OCI-LY3 (cell line): ENCODE measurements at regions not wholly inside any gene's neighbourhood (a gene's known extent, or its start where the extent isn't known, plus 50 kb on each side); places are given as distances from the start of the nearest gene placed in this dataset.

ENCODE experiments used
- H2AFZ ChIP-seq: fragments of 200-600, 300-600 bp; shearing (Covaris generic); 2 replicates; pipeline ENCODE4 v1.6.0; 2014; ENCODE audit warnings: antibody characterized with exemption, low read depth, low read length
- H3K27ac ChIP-seq: fragments of 200-600, 300-600 bp; sonication (generic); 2 replicates; pipeline ENCODE4 v1.5.1; 2014; ENCODE audit warnings: mild to moderate bottlenecking, low read length, moderate library complexity, mixed read lengths
- H3K27me3 ChIP-seq: fragments of 200-600, 300-600 bp; sonication (generic); 2 replicates; pipeline ENCODE4 v1.6.1; 2014; ENCODE audit warnings: low read depth, low read length, mixed read lengths
- H3K36me3 ChIP-seq: fragments of 200-600, 300-600 bp; sonication (generic); replicated peaks from 2 replicates; pipeline ENCODE3; 2014; ENCODE audit warnings: low read depth, low read length, mixed read lengths
- H3K4me1 ChIP-seq: fragments of 300-600, 200-600 bp; sonication (generic); 2 replicates; pipeline ENCODE4 v1.6.1; 2014; ENCODE audit warnings: low read length, mixed read lengths
- H3K4me2 ChIP-seq: fragments of 200-600, 300-600 bp; sonication (generic); 2 replicates; pipeline ENCODE4 v1.6.1; 2014; ENCODE audit warnings: low read length, mixed read lengths
- H3K4me3 ChIP-seq: fragments of 300-600, 200-600 bp; sonication (generic); 2 replicates; pipeline ENCODE4 v1.5.1; 2014; ENCODE audit warnings: antibody characterized with exemption, mild to moderate bottlenecking, low read length, moderate library complexity
- H3K79me2 ChIP-seq: fragments of 300-600, 200-600 bp; shearing (Covaris generic); 2 replicates; pipeline ENCODE4 v1.6.1; 2014; ENCODE audit warnings: mild to moderate bottlenecking, low read length, mixed read lengths
- H3K9ac ChIP-seq: fragments of 300-600, 200-600 bp; shearing (Covaris generic); 2 replicates; pipeline ENCODE4 v1.6.0; 2014; ENCODE audit warnings: mild to moderate bottlenecking, low read length, moderate library complexity
- H3K9me3 ChIP-seq: fragments of 200-600, 300-600 bp; shearing (Covaris generic); 2 replicates; pipeline ENCODE4 v1.6.1; 2014; ENCODE audit warnings: low read length, mixed read lengths; ENCODE audit not compliant: insufficient read depth
- H4K20me1 ChIP-seq: fragments of 200-600, 300-600 bp; sonication (generic); 2 replicates; pipeline ENCODE4 v1.6.1; 2016; ENCODE audit warnings: low read length, mixed read lengths; ENCODE audit not compliant: insufficient read depth
- CTCF ChIP-seq: fragments of 200-600, 300-600 bp; sonication (generic); IDR thresholded peaks from 2 replicates; pipeline ENCODE4 v1.5.1; 2014; ENCODE audit warnings: antibody characterized with exemption, low read length, low read depth
- EZH2phosphoT487 ChIP-seq: fragments of 200-600 bp; shearing (Covaris generic); IDR thresholded peaks from 2 replicates; pipeline ENCODE4 v1.6.1; 2018; ENCODE audit warnings: antibody characterized with exemption, mixed run types, low read depth

- no peaks in the 10 kb centered on the region for H3K36me3 ChIP-seq
- H2AFZ ChIP-seq, result no peak overlapping the region
- no peak overlapping the region for H3K4me2 ChIP-seq
- no peak overlapping the region for H3K27ac ChIP-seq
- no peak overlapping the region for H3K4me3 ChIP-seq
- no peaks in the 10 kb centered on the region for H4K20me1 ChIP-seq
- no peaks in the 10 kb centered on the region for H3K79me2 ChIP-seq
- no peak overlapping the region for H3K9ac ChIP-seq
- H3K4me1 ChIP-seq, result no peaks in the 10 kb centered on the region
- H3K27me3 ChIP-seq, result no peaks in the 10 kb centered on the region
- H3K9me3 ChIP-seq, result no peaks in the 10 kb centered on the region
- TF ChIP-seq CTCF, result no peak
- no peak for TF ChIP-seq EZH2phosphoT487
Observed at GRCh38 chr14:104303705-104304425, 165.5 kb downstream of the KIF26A start.

DNA sequence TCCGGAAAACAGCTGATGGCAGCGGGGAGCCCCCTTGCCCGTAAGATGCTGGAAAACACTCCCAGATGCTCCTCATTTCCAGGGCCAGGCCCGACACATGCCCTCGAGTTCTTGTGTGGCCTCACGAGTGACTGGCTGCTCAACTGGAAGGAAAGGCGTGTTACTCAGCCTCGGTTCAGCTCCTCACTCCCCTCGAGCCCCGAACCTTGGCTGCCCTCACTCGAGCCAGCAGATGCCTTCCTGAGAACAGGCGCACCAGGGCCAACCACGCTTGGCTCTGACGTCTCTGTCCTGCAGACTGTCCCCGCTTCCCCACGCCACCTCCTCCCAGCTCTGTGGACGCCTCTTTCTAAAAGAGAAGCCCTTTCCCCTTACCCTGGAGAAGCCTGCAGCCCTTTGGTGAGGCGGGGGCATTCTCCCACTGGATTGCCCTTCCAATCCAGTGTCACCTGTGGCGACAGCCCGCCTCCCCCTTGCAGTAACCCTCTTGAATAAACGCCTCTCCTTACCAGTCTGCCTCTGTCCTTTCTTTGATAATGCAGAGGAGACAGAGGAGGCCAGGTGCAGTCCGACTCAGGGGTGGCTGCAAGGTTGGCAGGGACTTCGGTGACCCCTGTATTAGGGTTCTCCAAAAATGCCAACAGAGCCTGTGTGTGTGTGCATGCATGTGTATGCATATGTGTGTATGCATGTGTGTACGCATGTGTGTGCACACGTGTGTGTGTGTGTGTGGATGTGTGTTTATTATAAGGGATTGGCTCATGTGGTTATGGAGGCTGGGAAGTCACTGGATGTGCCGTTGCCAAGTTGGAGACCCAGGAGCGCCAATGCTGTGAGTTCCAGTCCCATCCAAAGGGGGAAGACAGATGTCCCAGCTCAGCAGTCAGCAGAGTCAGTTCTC lies 166.3 kb downstream of the KIF26A start:
- no peaks in the 10 kb centered on the region for H3K36me3 ChIP-seq
- H3K27me3 ChIP-seq, result no peaks in the 10 kb centered on the region
- H3K27ac ChIP-seq, result no peak overlapping the region
- H3K9ac ChIP-seq, result no peak overlapping the region
- no peaks in the 10 kb centered on the region for H3K4me1 ChIP-seq
- no peak overlapping the region for H2AFZ ChIP-seq
- no peaks in the 10 kb centered on the region for H4K20me1 ChIP-seq
- no peak overlapping the region for H3K4me3 ChIP-seq
- TF ChIP-seq EZH2phosphoT487, result no peak
- TF ChIP-seq CTCF, result no peak
- no peaks in the 10 kb centered on the region for H3K9me3 ChIP-seq
- H3K79me2 ChIP-seq, result no peaks in the 10 kb centered on the region
- no peak overlapping the region for H3K4me2 ChIP-seq

GRCh38 chr14:104305511-104306449 lies 167.4 kb downstream of the KIF26A start:
- Histone ChIP-seq H3K4me2 (no peak overlapping the region), H3K27ac (no peak overlapping the region), H2AFZ (no peak overlapping the region), H4K20me1 (no peaks in the 10 kb centered on the region), H3K4me3 (no peak overlapping the region), H3K27me3 (no peaks in the 10 kb centered on the region), H3K36me3 (no peaks in the 10 kb centered on the region), H3K79me2 (no peaks in the 10 kb centered on the region), H3K9ac (no peak overlapping the region), H3K9me3 (no peaks in the 10 kb centered on the region), H3K4me1 (no peaks in the 10 kb centered on the region)
- TF ChIP-seq EZH2phosphoT487 (no peak), CTCF (no peak)
